ENCODE measurements at regions not wholly inside any gene's neighbourhood (a gene's known extent, or its start where the extent isn't known, plus 50 kb on each side); places are given as distances from the start of the nearest gene placed in this dataset.

DNA sequence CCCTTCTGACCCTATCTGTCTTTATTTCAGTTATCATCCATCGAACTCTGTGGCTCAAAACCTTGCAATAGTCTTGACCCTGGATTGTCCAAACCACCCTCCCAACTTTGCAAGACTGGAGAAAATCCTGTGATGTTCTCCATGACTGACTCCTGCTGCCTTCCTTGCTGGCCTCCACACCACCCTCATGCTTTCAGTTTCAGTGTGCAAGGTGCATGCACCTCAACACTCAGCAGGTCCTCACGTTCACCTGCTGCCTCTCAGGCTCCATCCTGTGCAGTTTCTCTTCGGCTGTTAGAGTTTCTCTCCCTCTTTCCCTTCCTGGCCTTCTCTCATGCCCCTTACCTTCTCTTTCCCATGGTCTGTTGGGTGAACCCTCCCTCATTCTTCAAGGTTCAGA lies 59.4 kb upstream of the ASIC2 start:
- no peak for DNase-seq

DNA sequence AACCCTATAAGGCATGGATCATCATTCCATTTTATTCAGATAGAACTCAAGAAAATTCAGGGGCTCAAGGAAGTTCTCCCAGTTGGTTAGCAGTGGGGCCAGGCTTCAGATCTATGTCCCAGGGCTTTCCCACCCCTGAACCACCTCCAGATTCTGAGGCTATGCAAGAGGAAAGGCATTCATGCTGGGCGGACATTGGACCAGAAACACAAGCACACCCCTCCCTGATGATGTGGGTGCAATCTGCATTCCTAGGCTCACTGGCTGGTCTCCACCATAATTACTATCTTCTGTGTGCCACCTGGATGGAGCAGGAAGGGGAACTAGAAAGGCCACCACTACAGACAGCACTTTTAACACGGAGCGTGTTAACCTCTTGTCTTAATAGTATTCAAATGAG lies 63.2 kb upstream of the ASIC2 start:
- no peak for DNase-seq

DNA sequence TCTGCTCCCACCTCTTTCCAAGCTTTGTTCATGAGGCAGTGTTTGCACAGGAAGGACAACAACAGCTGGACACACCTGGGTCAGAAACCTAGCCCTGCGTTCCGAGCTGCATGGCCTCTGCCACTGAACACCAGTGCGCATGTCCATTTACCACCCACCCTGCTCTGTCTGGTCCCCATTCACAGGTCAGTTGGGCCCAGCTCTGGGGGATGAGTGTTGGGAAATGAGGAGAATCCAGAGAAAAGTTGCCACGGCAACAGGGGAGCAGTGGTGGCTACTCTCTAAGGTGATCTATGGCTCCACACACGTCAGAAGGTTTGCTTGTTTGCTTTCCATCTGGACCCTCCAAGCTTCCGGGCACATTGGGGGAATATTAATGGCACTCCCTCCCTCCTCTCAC lies 70.4 kb upstream of the ASIC2 start:
- DNase-seq, result no peak

DNA sequence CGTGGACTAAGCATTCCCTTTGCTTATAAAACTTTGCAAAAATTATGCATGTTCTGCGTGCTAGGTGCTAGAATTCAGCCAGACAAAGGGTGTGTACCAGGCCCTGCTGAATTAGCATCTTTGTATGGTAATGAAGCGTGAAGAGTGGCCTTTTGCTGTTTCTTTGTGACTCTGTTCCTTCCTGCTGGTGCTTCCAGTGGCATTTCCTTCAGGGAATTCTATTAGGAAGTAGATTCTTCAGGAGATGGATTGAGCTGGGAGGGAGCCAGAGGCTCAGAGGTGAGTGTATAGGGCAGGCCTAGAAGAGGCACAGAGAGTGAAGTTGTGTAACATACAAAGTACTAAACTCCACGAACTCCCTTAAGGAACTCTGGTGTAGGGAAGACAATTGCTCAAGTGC lies 73.9 kb upstream of the ASIC2 start:
- no peak for DNase-seq

DNA sequence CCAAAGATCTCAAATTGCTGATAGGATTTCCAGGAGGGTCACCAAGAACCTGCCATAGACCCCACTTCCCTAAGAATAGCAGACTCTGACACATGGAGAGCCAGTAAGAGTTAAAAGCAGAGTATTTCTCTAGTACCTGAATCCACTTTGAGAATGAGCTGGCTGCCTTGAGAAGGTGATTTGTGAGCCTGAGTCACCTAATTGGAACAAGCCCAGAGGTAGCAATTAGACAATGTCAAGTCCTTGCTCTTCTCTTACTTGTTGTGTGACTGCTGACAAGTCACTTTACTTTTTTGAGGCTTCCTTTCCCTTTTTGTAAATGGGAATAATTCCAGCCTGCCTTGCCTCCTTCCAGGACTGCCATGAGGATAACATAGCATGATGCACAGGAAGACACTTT lies 76.1 kb upstream of the ASIC2 start:
- no peak for DNase-seq

DNA sequence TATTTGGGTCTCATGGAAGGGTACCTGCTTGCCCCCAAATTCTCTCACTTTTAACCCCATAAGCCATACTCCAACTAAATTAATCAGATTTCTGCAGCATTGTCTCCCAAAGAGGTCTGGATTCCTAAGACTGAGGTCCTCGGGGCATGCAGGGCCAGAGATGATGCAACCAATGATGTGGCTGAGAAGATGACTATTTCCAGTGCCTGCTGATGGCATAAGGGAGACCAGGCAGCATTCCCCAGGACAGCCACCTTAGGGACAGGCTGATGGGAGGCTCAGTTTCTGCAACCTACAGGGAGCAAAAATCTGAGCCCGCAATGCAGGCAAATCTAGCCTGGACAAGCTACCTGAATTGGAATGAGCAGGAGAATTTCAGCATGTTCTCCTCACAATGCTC lies 76.8 kb upstream of the ASIC2 start:
- no peak for DNase-seq

DNA sequence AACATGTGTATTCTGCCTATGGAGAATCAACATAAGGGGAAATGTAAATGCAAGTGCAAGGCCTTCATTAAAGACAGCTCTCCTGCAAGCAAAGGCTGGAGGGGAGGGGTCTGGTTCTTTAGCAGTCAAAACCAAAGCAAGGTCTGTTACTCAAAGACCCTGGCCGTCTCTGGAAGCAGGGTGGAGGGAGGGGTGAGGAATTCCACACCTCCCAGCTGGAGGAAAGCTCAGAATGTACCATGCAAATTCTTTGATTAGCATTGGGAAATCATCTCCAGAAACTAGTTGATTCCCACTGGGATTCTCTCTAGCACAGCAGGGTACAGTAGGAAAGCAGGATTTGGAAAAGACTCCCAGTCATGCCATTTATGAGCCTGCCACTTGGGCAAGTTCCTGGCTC lies 77.3 kb upstream of the ASIC2 start:
- no peak for DNase-seq

DNA sequence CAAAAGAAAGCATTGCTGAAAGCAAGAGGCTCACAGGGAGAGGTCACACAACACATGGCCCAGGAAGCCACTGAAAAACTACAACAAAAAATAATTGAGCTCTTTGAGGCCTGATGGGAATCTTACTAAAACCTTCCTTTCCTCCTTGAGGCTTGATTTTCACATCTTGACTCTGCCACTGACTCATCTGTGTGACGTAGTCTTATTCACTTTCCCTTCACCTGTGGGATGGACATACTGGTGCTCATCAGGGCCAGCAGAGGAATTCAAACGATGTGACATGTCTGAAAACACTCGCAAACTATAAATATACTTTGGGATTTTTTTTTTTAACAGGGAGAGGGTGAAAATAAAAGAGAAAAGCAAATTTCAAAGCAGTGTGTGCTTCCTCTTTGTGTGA lies 78.3 kb upstream of the ASIC2 start:
- DNase-seq, result no peak

DNA sequence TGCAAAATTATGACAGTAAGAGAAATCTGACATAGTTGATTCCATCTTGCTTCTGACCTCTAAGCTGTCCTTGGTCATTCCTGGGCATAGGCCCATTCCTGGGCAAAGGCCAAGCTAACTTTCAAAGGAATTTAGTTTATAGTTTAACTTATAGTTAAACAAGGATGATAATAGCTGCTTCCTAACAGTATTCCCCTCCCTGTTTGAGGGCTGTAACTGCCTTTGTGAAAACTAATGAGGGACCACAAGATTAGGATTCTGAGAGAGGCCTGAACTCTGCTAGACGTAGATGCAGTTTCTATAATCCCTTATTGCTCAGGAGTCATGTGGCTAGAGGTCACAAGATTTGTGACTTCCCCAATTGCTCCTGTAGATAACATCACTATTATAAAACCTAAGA lies 80.2 kb upstream of the ASIC2 start:
- no peak for DNase-seq

DNA sequence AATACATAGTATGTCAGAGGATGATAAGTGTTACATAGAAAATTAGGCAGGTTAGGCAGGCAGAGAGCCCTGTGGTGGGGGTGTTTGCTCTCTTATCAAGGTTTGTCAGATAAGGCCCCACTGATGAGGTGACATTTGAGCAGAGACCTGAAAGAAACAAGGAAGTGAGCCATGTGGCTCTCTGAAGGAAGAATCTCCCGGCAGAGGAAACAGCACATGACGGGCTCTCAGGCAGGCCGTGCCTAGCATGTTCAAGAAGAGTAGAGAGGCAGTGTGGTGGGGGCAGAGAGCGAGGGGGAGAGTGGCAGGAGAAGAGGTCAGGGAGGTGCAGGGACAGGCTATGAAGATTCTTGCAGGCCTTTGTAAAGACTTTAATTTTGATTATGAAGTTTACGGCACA lies 82.0 kb upstream of the ASIC2 start:
- DNase-seq, result no peak

DNA sequence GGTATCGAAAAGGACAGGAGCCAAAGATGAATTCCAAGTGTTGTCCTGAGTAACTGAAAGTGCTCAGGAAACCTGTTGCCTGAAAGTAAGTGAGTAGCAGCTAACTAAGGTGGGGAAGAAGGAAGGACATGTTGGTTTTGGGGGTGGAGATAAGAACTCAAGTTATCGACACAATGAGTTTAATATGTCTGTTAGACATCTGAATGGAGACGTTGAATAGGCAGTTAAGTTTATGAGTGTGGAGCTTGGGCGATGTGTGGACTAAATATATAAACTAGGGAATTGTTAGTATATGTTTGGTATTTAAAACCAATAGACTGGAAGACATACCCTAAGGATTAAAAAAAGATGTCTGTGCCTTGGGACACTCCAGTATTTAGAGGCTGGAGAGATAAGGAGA lies 82.7 kb upstream of the ASIC2 start:
- DNase-seq, result no peak

DNA sequence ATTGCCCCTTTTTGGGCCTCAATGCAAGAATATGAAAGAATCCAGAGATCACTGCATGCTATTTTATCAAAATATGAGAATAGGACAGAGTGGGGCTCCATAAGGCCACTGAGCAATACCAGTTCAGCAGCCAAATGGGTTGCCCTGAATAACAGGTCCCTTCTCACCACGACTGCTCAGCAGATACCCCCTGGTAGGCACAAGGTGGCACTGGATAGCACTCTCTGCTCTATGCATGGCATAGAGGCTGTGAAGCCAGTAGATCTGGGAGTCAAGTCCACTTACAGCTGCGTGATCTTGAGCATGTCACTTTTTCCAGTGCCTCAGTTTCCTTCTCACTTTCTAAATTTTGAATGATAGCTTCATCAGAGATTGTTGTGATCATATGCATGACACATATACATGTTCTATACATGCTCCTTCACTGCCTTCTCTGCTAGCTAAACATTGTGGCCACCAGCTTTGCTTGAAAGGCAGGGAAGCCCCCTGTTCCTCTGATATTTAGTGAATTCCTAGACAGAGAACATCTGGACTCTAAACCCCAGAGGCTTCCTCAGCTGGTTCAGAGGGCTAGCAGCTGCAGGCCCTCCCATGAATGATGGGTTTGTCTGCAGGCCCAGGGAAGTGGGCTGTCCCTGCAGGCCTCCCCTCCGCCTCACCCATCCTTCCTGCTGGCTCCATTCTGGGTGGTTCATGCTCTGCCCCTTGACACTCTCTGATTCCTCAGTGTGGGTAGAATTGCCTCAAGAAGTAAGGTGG lies 84.9 kb upstream of the ASIC2 start:
- DNase-seq, result no peak

DNA sequence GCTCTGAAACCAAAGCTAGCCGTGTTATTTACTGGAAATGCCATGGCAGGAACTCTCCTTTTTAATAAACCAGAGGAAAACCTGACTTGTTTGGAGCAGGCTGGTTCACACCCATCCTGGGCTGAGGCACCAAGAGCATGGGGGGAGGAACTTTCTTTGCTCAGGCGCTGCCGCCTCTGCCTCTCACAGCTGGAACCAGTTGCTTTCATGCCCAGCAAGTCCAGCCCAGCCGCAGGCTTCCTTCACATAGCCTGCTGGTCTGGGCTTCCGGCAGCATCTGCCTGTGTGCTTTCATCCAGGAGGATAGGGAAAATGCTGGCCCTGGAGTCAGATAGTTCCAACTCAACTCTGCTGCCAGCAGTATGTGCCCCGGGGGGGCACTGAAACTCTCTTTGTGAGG lies 88.1 kb upstream of the ASIC2 start:
- DNase-seq, result no peak

DNA sequence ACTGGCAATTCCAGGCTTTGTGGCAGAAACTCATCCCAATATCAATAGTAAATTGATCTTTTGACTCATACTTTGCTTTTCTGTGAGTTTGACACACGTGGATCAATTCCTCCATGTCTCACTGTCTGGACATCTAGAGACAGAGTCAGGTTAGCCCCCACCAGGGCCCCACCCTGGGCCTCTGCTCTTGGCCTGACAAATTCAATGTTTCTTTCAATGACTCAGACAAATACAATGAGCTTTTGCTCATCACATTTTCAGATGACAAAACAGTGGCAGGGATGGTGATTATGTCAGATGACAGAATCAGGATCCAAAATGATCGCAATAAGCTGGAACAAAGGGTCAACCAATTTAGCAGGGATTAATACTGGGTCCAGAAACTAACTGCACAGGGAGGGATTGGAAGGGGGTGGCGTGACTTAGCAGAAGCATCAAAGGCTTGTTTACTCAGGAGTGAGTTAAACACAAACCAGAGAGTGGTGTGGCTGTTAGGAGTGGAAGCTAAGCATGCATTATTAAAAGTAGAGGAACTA lies 90.5 kb upstream of the ASIC2 start:
- no peak for DNase-seq

DNA sequence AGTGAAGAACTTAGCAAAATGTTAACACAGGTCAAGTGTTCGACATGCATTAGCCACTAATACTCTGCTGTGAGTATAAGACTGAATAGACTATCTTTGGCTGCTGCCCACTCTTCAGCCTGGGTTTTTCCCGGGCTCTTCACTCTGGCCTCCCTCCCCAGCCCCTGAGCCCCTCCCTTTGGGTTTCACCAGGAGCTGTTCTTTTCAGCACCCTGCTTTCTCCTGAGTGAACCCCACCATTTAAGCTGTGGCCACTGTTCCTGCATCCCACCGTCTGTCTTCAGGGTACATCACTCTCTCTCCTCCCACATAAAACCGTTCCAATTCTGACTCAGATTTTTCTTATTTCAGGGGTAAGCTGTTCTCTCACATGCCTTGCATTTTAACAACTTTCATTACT lies 92.0 kb upstream of the ASIC2 start:
- DNase-seq, result no peak

DNA sequence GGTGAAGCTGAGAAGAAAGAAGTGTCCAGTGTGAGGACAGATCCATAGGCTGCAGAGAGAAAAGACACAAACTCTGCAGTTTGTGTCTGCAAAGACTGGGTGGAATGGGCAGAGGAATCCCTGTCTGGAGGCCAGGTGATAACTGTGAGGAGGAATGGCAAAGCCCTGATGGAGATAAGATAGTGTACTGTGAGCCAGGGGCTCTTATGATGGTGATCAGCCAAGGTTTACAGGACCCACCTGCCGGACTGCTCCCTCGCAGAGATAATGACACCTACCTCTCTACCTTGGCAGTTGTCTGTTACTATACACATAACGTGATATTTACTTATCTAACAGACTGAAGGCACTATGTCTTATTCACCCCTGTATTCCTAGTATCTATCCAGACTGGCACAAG lies 92.6 kb upstream of the ASIC2 start:
- no peak for DNase-seq

DNA sequence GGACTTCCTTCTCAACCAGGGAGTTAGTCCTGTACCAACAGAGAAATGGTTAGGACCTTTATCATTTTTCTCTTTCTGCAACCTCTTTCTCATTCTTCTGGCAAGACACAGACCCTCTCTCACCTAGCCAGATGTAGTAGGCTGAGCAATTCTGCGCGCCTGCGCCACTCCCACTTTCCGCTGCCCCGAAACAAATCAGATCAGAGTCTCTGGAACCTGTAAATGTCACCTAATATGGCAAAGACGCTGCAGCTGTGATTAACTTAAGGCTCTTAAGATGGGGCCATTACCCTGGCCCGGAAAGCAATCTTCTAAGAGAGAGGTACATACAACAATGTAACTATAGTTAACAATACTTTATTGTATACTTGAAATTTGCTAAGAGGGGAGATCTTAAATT lies 94.3 kb upstream of the ASIC2 start:
- no peak for DNase-seq

DNA sequence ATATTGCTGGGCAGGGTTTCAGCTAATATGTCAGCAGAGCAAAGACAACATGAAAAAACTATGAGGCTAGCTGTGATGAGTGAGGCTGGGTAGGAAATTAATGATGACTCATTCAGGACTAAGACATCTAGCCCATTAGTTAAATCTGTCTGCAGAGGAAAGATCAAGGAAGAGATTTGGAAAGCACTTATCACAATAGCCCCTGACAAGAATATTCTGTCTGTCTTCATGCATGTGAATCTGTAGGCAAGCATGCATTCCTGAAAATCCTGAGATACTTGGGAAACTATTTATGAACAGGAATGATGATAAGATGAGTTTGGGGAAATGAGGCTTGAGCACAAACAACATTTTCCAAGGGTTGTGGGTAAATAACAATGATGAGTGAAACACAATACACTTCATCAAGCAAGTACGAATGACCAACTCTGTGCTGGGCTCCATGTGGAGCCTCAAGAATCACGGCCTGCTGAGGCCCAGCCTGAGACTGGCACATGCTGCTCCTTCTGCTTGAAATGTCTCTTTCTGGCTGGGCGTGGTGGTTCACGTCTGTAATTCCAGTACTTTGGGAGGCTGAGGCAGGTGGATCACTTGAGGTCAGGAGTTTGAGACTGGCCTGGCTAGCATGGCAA lies 96.5 kb upstream of the ASIC2 start:
- no peak for DNase-seq

DNA sequence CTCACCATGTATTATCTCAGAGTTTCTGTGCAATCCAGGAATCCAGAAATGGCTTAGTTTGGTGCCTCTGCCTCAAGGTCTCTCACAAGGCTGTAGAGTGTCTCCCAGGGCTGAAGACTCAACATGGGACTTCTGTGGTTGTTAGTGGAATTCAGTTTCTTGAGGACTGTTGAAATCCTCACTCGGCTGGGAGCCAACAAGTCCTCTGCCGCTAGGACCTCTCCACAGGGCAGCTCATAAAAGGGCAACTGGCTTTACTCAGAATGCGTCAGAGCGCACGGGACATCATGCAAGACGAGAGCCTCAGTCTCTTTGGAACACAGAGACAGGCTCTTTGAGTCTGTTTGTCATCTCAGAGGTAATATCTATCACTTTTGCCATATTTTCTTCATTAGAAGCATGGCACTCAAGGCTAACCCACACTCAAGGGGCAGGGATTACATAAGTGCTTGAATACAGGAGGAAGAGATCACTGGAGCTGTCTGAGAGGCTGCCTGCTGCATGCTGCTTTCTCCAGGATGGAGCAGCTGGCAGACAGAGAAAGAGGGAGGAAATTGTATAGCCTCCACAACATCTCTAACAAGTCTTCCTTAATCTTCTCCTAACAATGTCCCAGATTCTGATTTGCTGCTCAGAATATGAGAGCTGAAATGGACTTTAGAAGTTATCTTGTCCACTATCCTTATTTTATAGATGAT lies 97.5 kb upstream of the ASIC2 start:
- DNase-seq, result no peak

DNA sequence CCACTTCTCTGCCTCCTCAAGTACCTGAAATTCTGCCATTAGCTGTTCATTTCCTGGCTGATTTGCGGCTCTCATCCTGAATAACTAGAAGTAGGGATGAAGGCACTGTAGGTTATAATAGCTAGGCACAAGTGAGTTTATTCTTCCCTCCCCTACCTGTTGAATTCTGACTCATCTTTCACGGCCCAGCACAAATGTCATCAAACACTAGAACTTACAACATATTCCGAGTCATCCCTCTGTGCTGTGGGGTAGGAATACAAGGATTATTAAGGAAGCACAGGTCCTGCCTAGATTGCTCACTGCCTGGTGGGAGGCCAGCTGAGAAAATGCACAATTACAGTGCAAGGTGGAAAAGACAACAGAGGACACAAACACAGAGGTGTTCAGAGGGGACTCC lies 103.7 kb upstream of the ASIC2 start:
- no peak for DNase-seq

DNA sequence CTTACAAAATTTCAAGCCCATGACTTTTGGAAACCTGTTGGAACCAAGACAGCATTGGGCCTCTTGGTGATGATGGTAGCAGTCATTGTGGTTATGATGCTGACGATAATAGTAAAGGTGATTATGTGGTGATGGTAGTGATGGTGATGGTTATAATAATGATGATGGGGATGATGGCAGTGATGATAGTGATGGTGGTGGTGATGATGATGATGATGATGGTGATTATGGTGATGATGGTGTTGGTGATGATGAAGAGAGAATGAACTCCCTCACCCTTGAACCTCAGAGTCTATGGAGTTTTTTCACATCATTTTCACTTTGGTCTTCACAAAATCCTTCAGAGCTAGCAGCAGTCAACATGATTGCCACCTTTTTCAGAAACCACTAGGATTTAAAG lies 105.3 kb upstream of the ASIC2 start:
- no peak for DNase-seq

DNA sequence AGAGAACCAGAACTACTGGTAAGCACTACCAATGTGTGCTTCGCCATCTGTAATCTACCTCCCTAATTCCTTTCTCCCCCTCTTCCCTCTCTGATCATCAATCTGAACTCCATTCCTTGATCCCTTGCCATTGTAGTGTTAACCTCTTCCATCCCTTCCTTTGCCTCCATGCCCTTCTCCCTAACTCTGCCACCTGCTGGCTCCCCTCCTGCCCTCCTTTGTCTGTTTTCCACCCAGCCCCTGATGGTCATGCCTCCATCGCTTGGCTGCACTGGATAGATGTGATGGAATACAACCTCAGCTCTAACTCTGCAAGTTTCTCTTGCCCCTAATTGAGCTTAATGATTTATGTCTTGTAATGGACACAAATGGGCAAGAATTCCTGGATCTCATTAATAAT lies 108.2 kb upstream of the ASIC2 start:
- DNase-seq, result no peak

DNA sequence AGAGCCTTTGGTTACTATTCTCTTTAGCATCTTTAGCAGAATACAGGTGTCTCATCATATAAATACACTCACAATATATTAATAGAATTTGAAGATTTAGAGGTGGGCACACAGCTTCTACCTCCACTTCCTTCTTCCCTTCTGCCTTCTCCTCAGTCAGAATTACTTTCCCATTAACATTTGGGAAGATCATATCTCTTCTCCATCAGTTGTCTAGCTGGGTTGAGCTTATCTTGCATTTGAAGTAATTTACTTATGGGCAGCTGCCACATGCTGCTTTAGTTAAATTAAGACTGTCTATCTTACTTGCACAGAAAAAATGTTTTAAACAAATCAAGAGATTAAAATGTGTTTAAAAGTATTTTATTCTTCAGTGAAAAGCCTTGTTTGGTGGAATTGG lies 110.1 kb upstream of the ASIC2 start:
- DNase-seq, result no peak
